ENCODE measurements at regions not wholly inside any gene's neighbourhood (a gene's known extent, or its start where the extent isn't known, plus 50 kb on each side); places are given as distances from the start of the nearest gene placed in this dataset.

DNA sequence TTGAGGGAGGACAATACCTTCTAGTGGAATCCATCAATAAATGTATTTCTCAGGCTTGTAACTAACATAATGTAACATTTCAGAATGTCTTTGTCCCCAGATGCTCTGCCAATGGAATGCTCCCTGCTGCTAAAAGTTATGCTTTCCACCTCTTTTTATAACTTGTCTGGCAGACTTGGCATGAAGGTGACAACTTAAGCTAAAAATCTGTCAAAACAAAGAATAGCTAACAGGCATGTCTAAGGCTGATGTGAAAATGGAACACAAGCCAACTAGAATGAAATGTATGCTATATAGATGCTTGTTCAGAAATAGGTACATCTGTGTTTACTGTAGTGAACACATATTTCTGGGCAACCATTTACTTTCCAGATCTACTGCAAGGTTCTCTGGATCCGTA lies 467.9 kb downstream of the MRPL39 start:
- no peak for DNase-seq (ENCODE audit: low read depth)

DNA sequence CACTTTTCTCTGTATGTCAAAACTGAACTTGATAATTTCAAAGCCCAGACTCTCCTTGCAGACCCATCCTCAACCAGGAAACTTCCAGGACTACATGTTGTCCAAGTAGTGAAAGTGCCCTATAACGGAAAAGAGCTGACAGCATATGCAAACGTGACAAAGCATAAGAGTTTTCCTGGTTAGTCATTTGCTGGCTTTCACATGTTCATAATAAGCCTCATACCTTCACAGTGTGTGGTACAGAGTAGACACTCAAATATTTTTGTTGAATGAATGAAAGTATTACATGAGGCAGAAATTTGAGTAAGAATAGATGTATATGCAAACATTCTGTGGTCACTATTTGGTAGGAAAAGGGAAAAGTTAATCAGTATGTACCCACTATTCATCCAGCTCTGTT lies 473.3 kb downstream of the MRPL39 start:
- no peak for DNase-seq (ENCODE audit: low read depth)

DNA sequence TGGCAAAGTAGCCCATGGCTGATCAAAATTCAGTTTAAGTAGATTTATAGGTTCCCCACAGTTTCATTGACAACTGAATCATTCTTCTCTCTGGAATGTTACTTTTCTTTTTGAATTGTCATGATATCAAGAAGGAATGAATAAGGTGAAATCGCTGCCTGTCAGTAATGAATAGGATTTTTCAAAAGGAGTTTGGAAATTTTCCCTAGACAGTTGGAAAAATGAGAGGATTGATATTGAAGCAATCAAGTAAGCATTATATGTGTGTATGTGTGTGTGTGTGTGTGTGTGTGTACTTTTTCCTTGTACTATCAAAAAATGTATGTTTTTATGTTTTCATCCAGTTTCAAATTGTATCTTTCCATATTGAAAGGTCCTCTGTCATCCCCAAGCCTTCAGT lies 479.5 kb downstream of the MRPL39 start:
- DNase-seq (ENCODE audit: low read depth): no peak

DNA sequence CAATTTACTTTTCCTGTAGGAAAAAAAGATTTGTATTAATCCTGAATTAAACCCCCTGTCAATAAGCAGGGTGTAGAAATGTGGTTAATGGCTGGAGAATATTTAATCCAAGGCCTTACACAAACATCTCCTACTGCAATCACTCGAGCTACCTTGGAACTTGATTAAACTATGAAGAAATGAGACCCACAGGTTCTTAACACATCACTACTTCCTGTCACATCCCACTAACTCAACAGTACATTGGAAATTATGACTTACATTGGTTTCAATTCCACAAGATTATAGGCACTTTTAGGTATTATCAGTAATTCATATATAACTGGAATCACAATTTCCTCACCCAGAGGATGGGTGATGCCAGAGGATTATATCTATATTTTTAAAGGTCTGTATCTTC lies 480.3 kb downstream of the MRPL39 start:
- DNase-seq (ENCODE audit: low read depth): no peak

DNA sequence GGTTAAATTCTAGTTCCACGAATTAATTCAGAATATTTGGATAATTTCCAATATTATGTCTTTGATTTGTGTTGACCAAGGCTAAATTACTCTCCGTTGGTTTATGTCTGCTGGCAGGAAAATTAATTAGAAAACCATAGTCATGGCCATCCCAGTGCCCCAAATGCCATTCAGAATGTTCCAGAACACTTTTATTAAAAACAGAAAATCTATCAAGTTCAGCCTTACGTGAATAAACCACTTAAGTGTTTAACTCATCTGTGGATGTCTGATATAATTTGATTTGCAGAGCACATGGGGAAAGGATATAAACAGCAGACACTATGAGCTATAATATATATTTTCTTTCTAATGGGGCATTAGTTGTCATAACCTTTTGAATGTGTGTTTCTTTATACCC lies 480.7 kb downstream of the MRPL39 start:
- DNase-seq (ENCODE audit: low read depth): no peak

DNA sequence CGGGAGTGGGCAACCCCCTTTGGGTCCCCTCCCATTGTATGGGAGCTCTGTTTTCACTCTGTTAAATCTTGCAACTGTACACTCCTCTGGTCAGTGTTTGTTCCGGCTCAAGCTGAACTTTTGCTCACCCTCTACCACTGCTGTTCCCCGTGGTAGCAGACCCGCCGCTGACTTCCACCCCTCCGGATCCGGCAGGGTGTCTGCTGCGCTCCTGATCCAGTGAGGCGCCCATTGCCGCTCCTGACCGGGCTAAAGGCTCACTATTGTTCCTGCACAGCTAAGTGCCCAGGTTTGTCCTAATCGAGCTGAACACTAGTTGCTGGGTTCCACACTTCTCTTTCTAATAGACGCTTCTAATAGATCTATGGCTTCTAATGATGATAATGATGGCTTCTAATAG lies 488.6 kb downstream of the MRPL39 start:
- no peak for DNase-seq (ENCODE audit: low read depth)

DNA sequence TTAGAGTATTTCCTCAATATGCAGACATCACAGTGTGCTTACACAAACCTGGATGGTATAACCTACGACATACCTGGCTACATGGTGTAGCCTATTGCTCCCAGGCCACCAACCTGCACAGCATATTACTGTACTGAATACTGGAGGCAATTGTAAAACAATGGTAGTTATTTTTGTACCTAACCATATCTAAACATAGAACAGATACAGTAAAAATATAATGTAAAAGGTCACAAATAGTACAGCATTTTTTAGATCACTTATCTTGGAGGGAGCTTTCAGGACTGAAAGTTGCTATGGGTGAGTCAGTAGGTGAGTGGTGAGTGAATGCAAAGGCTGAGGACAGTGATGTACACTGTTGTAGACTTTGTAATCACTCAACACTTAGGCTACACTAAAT lies 492.3 kb downstream of the MRPL39 start:
- no peak for DNase-seq (ENCODE audit: low read depth)

DNA sequence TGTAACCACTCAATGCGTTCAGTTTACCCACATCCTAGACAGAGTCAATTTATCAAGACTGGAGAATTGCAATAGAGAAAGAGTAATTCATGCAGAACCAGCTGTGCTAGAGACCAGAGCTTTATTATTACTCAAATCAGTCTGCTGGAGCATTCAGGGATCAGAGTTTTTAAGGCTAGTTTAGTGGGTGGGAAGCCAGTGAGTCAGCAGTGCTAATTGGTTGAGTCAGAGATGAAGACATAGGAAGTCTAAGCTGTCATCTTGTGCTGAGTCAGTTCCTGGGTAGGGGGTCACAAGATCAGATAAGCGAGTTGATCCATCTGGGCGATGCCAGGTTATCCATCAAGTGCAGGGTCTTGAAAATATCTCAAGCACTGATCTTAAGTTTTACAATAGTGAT lies 499.6 kb downstream of the MRPL39 start:
- DNase-seq (ENCODE audit: low read depth): no peak

DNA sequence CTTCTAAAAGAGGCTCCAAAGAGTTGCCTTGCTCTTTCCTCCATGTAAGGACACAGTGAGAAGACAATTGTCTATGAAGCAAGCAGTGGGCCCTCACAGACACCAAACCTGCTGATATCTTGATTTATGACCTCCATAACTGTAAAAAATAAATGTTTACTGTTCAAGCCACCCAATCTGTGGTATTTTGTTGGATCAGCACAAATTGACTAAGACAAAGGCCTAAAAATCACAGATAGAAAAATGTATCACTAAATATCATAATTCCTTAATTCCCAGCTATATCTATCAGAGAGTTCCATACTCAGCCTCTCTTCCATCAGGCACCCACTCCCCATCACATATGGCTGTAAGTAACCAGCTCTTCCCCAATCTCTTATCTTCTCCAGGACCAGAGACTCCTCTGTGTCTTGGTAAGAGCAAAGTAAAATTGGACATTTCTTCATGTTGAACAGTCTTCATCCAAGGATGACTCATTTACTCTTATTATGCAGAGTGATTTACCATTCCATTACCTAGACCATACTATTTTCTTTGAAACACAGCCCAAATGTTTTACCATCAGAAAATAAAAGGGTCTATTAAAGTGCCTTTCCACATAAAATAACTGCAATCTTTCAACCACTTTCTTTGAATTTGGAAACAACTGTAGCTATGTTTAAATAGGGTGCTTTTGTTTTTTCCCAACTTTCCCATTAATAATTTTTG lies 503.6 kb downstream of the MRPL39 start:
- no peak for DNase-seq (ENCODE audit: low read depth)

DNA sequence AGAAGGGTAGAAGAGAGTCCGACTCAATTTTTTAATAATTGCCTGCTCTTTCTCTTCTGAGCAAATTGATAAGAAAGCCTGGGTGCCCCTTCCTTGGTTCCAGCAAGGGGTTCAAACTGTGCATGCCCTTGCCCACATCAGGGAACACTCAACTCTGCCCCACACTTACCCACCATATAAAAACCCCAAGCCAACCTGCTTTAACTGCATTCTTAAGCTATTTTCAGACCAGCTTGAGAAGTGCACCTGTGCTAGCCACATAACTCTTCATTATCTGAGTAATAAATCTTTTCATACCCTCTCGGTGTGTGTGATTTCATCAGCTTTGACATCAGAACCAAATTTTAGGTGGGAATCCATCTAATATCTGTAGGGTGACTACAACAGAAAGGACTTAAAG lies 509.6 kb downstream of the MRPL39 start:
- DNase-seq (ENCODE audit: low read depth): no peak

DNA sequence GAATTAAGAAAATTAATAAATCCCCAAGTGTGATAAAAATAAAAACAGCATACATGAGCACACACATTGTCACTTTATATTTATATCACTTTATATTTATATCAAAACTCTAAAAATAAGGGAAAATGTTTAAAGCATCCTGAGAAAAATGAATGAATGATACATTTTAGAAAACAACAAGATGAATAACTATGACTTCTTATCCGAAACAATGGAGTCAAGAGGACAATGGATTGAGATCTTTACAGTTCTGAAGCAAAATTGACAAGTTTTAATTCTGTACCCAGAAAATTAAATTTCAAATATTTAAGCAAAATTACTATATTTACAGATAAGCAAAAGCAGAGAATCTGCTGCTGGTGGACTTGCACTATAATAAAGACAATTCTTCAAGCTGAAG lies 512.6 kb downstream of the MRPL39 start:
- no peak for DNase-seq (ENCODE audit: low read depth)

DNA sequence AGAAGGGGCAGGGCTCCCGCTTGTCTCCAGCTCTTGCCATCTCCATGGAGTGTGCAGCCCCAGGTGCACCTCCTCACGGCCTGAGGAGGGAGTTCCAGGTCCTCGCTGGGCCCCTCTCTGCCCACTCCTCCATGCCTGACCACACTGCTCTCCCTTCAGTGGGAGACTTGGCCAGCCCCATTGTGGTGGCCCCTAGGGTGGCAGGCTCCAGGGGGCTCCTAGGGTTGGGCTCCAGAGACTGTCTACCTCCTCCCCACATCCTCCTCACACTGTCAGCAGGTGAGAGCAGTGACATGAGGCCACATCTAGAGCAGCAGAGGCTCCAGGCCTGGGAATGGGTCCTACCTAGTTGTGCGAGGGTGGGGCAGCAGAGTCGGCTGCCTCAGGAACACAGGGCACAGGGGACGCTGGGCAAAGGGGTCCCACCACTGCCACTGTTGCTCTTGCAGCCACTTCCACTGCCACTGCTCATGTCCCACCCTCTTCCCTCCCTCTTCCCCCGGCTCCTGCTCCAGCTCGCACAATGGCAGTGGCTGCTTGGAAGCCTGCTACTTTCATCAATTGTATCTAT lies 514.8 kb downstream of the MRPL39 start:
- DNase-seq (ENCODE audit: low read depth): no peak

DNA sequence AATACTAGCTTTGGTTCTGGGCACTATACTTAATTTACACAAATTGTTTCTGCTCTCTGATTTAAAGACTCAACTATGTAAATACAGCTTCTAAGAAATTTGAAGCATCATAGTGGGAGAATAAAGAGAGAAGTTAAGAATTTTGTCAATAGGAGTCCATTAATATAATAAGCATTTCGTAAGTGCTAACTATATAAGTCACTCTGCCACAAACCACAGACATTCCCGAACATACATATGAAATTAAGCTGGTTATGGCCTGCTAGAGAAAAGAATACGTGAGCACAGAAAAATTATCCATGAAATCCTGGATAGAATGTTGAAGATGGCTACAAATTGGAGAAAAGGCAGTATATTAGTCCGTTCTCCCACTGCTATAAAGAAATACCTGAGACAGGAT lies 526.2 kb downstream of the MRPL39 start:
- no peak for DNase-seq (ENCODE audit: low read depth)

DNA sequence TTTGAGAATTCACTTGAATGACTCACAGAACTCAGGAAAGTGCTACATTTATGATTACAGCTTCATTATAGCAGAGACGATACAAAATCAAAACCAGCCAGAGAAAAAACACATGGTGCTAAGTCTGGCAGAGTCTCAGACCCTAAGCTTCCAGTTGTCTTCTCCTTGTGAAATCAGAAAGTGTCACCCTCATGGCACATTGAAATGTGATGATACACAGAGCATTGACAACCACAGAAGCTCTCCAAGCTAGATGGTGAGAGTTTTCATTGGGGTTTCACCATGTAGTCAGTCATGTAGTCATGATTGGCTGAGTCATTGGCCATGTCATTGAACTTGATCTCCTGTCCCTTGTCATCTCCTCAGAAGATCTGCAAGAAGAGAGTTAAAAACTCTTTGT lies 526.6 kb downstream of the MRPL39 start:
- DNase-seq (ENCODE audit: low read depth): no peak

DNA sequence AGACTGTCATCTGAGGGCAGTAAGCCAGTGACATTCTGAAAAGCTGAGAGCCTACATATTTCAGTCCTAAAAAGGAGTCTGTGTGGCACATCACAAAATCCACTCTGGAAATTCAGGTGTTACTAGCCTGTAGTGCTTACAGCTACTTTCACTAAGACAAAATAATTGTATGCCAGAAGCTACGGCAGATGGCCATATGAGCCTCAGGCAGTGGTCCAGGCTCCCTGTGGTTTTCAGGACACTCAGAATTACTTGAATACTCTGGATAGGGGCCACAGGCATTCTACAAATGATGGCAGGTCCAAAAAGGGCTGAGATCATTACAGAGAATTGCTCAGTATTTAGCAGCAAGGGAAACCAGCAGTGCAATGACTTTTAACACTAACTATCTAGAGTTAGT lies 527.1 kb downstream of the MRPL39 start:
- DNase-seq (ENCODE audit: low read depth): no peak

DNA sequence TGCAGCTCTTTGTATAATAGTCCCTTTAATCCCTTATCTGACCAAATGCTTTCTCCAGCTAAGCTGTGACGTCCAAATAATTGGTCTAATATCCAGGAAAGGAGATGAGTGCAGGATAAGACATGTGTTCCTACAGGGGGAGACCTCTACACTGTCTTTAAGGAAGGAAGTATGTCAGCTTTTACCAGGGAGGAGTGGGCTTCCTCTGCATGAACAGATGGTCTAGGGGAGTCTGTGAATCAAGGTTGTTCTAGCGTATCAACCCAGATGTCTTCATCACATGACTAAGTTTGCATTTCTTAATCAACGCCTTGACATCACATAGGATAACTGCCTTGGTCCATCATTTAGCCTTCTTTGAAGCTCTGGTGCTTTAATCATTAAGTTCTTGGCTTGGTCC lies 528.2 kb downstream of the MRPL39 start:
- DNase-seq (ENCODE audit: low read depth): no peak

DNA sequence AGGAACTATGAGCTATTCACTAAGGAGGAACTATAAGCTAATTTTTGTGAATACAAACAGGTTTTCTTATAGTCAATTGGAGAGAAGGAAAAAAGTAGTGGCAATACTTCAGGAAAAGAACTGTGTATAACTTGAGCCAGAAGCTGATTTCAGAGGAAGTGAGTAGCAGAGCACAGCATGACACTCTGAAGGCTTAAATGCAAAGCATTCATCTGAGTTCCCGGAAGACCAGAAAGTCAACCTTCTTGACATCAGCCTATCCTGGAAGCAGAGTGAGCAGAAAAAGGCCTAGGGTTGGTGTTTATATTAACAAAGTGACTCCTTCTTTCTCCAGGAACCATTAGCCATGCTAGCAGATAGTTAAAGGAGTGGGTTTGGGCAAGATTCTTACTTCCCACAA lies 545.2 kb downstream of the MRPL39 start:
- no peak for DNase-seq (ENCODE audit: low read depth)

DNA sequence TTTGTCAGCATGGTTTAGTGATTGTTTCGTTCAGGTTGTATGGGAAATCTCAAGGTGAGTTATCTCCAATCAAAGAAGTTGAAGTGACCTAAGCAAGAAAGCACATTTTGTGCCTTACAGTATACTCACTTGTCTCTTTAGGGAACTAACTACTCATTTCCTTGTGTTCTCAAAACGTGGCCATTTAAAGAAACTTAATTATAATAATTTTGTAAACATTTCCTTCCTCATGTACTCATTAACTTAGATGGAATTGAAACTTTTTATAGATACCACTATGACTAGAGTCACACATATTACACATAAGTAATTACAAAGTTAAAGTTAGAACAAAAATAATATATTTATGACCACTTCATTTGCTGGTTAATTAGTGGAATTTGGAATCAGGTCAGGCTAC lies 552.6 kb downstream of the MRPL39 start:
- no peak for DNase-seq (ENCODE audit: low read depth)

DNA sequence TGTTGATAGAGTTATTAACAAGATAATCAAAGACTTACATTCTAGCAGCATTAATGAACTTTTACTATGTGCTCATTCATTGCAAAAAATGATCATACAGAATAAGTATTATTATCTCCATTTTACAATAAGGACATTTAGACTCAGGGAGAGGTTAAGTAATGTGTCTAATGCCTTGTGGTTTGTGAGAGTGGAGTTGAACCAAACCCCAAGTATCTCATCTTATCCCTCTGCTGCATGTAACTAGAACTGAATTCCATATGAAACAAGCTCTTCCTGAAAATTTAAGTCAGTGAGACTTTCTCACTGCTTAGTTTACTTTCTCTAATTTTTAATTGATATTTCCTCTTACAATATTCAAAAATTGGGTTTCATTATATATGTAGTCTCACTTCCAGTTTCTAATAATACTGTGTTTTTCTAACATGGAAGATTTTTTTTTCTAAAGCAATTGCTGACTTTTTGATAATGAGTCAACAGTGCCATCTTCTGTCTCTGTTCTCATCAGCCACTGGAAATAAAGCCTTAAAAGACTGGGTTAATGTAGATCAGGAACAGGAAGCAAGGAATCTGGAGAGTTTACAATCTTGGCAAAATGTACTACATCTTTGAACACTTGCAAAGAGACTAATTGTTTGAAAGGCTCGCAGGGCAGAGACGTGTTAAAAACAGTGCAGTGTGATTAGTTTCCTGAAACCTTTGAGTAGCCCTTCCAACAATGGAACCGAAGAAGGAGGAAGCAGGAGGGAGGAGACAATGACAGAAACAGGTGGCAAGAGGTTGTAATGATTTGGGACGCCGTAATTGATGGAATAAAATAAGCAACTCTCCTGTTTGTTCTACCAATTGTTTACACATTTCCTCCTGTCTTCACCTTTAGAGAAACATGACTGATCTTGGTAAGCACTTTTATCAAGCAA lies 567.6 kb downstream of the MRPL39 start:
- DNase-seq (ENCODE audit: low read depth): no peak

DNA sequence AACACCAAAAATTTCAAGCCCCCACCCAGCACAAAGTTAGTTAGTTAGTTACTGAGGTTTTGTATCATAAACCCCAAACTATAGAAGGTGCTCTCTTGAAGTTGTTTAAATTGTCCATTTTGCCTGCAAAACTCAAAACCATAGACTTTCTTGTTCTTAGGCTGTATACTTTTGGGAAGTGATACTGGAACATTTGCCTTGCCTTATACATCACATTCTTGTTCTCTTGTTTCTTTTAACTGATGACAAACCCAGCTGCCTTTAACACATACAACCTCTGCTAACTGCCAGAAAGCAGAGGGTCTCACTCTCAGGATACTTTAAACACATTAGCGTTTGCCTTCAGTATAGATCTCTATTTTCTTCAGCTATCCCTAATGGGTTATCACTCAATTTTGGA lies 570.5 kb downstream of the MRPL39 start:
- DNase-seq (ENCODE audit: low read depth): no peak

DNA sequence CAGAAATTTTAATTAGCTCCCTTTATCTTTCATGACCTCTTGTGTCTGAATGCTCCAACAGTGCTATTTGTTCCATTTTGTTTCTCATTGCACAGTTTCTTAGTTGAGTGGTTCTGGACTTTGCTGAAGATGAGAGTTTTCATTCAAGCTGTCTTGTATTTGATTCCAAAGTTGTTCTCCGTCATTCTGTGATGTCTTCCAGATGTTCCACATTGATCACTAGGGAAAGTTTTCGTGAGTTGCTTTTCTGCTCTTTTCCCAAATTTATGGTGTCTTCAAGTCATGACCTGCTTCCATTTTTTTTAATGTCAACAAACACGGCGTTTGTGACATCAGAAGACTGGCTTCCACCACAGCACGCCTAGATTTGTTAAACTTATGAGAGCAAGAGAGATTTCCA lies 575.5 kb downstream of the MRPL39 start:
- DNase-seq (ENCODE audit: low read depth): no peak

DNA sequence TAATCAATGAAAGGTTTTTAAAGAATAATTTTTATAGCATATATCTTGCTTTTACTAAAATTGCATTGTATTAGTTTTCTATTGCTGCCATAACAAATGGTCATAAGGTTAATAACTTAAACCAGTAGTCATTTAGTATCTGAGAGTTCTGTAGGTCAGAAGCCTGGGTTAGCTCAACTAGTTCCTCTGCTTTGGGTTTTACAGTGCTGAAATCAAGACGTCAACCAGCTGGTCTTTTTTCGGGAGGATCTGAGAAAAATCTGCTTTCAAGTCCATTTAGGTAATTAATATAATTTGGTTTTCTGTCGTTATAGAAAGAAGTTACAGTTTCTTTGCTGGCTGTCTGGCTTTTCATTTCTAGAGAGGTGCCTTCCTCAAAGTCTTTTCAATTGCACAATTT lies 577.7 kb downstream of the MRPL39 start:
- no peak for DNase-seq (ENCODE audit: low read depth)

DNA sequence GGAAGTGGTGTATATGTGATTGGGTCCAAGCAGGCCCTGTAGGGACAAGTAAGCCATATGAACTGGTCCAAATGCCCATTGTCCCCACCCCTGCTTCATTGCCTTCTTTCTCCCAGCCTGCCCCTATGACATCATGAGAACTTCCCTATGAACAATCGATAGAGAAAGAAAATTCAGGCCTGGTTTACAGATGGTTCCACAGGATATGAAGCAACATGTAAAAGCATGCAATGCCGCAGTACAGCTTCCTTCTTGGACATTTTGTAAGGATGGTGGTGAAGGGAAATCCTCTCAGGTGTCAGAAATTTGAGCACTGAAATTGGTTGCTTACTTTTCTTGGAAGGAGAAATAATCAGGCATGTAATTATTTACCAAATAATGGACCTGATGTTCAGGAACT lies 581.7 kb downstream of the MRPL39 start:
- DNase-seq (ENCODE audit: low read depth): no peak
